ENCODE measurements at regions not wholly inside any gene's neighbourhood (a gene's known extent, or its start where the extent isn't known, plus 50 kb on each side); places are given as distances from the start of the nearest gene placed in this dataset.

GRCh38 chr19:31146546-31147183 lies 202.6 kb downstream of the TSHZ3 start:
- H3K4me1 ChIP-seq, result no peaks in the 10 kb centered on the region
- no peak for ATAC-seq
- no peaks in the 10 kb centered on the region for H3K9me3 ChIP-seq
- intact Hi-C loops (cut with DNase I), result no loop called here
- no peaks in the 10 kb centered on the region for H3K27me3 ChIP-seq
- H3K4me3 ChIP-seq, result no peak overlapping the region
- DNase-seq, result no peak
- no peak overlapping the region for H3K27ac ChIP-seq
- H3K36me3 ChIP-seq, result no peaks in the 10 kb centered on the region
- 84 to 87% methylated on average over 16 of the region's 16 CpGs for WGBS, 2 donors
- TF ChIP-seq CTCF (IDR thresholded peaks at IDR 0.05), result no peak

DNA sequence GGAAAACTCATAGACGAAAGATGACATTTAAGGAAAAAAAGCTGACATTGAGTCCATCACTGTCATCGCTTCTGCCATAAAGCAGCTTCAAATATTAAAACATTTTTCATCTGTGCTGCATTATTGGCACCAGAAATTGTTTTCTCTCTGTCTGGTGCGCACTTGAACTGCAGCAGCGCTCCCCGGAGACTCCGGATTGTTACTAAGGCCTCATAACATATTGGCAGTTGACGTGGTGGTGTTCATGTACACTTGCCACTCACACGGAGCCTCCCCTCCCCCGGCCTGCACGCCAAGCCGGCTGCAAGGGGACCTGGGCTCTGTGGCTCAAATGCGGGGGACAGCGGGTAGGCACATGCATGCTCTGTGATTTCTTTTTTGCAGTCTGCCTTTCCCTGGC lies 203.2 kb downstream of the TSHZ3 start:
- H3K4me3 ChIP-seq, result no peak overlapping the region
- no peak for ATAC-seq
- DNase-seq, result no peak
- H3K27me3 ChIP-seq, result no peaks in the 10 kb centered on the region
- H3K27ac ChIP-seq, result no peak overlapping the region
- intact Hi-C loops (cut with DNase I), result no loop called here
- TF ChIP-seq CTCF (IDR thresholded peaks at IDR 0.05), result no peak
- WGBS, 2 donors, result 70 to 78% methylated on average over 13 of the region's 13 CpGs
- H3K4me1 ChIP-seq, result no peaks in the 10 kb centered on the region
- H3K36me3 ChIP-seq, result no peaks in the 10 kb centered on the region
- H3K9me3 ChIP-seq, result no peaks in the 10 kb centered on the region

DNA sequence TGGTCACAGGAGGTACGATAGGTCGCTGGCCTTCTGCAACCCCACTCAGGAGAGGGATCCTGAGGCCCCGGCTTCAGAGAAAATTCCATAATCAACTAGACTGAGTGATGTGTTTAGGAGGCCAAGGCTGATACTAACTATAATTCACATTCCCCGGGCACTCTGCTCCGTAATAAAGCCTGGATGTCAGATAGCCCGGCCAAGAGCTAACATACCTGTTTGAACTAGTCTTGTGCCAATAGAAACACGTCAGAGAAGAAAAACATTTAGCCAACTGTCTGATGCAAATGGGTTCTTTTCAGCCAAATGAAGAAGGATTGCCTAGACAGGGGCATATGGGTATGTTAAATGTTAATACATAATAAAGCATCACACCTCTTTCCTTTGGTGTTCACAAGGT lies 204.2 kb downstream of the TSHZ3 start:
- no peaks in the 10 kb centered on the region for H3K4me1 ChIP-seq
- WGBS, 2 donors, result 90 to 91% methylated on average over 7 of the region's 7 CpGs
- H3K9me3 ChIP-seq, result no peaks in the 10 kb centered on the region
- H3K27me3 ChIP-seq, result no peaks in the 10 kb centered on the region
- no peak overlapping the region for H3K27ac ChIP-seq
- no peak for ATAC-seq
- H3K36me3 ChIP-seq, result no peaks in the 10 kb centered on the region
- intact Hi-C loops (cut with DNase I), result no loop called here
- TF ChIP-seq CTCF (IDR thresholded peaks at IDR 0.05), result no peak
- no peak for DNase-seq
- H3K4me3 ChIP-seq, result no peak overlapping the region

- DNase-seq (no peak), ATAC-seq (no peak)
- Histone ChIP-seq H3K27ac (no peak overlapping the region), H3K4me3 (no peak overlapping the region), H3K4me1 (no peaks in the 10 kb centered on the region), H3K9me3 (no peaks in the 10 kb centered on the region), H3K36me3 (no peaks in the 10 kb centered on the region), H3K27me3 (no peaks in the 10 kb centered on the region)
- TF ChIP-seq CTCF (IDR thresholded peaks at IDR 0.05), result no peak
- WGBS, 2 donors, result 81 to 83% methylated on average over 7 of the region's 7 CpGs
- intact Hi-C loops (cut with DNase I), result no loop called here
Measured at GRCh38 chr19:31144075-31144870, 205.0 kb downstream of the TSHZ3 start.
